ENCODE measurements at regions not wholly inside any gene's neighbourhood (a gene's known extent, or its start where the extent isn't known, plus 50 kb on each side); places are given as distances from the start of the nearest gene placed in this dataset.

DNA sequence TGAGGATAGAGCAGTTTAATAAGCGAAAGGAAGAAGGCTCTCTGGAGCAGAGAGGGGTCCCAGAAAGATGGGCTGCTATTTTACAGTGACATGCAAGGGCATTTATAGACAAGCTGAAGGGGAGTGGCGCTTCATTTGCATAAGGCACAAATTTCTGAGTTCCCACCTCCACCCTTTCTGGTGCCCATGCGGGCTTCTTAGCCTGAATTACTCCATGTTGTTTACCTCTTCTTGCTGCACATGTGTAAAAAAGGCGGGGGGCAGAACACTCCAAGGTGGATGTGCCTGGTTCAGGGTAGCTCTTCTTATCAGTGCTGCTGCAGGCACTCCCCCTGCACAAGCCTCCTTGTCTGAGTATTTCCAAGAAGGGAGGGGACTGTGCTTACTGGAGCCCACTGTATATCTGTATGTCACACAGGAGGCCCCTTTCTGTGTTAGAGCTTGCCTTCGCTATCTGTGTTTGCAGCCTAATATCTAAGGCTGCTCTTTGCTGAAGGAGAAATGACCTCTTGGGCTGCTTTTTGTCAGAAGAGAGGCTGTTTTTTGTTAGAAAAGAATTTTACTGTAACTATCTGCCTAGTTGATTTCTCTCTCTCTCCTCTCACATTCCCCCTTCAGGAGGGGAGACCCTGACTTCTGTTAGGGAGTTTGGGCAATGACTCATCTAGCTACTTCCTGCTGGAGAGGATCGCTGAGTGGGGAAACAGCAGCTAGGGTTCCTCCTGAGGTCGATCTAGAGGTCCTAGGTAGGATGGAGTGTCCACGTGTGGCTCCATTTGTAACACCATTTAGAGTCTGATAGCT is 1057.0 kb upstream of the CNTN5 start (continued):
- TF ChIP-seq LEF1 (IDR thresholded peaks at IDR 0.05), result peak; percentile 98
- TF ChIP-seq, protein P1, sequence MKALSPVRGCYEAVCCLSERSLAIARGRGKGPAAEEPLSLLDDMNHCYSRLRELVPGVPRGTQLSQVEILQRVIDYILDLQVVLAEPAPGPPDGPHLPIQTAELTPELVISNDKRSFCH (CRISPR knock-in tag; IDR thresholded peaks at IDR 0.05), result peak; percentile 99
- TF ChIP-seq, protein P1 (tag; IDR thresholded peaks at IDR 0.05), result peak; percentile 100
- TF ChIP-seq CBFA2T2 (conservative IDR thresholded peaks at IDR 0.05), result peak; percentile 97
- TF ChIP-seq NEUROD1 (IDR thresholded peaks at IDR 0.05; ENCODE audit: borderline replicate concordance, low read depth, low read length, partially characterized antibody), result peak; percentile 79
- TF ChIP-seq, protein P2, sequence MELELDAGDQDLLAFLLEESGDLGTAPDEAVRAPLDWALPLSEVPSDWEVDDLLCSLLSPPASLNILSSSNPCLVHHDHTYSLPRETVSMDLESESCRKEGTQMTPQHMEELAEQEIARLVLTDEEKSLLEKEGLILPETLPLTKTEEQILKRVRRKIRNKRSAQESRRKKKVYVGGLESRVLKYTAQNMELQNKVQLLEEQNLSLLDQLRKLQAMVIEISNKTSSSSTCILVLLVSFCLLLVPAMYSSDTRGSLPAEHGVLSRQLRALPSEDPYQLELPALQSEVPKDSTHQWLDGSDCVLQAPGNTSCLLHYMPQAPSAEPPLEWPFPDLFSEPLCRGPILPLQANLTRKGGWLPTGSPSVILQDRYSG (tag; conservative IDR thresholded peaks at IDR 0.05; ENCODE audit: low read depth), result peak; percentile 99
- peak; percentile 24; the same call in 1 of the 2 replicates for TF ChIP-seq ZNF507 (tag; conservative IDR thresholded peaks at IDR 0.05)
- peak; percentile 1; the same call in 1 of the 2 replicates for TF ChIP-seq NFE2 (IDR thresholded peaks at IDR 0.05; ENCODE audit: low read depth)
- peak; percentile 20 for TF ChIP-seq TBP (optimal IDR thresholded peaks at IDR 0.05; ENCODE audit: low read depth, low read length)
- peak; percentile 80 for TF ChIP-seq CTBP1 (IDR thresholded peaks at IDR 0.05; ENCODE audit: borderline replicate concordance)
- peak; percentile 99 for TF ChIP-seq MTF1 (CRISPR knock-in tag; IDR thresholded peaks at IDR 0.05; ENCODE audit: borderline replicate concordance)
- TF ChIP-seq YY1 (IDR thresholded peaks at IDR 0.05; ENCODE audit: borderline replicate concordance in 1 of 3, control insufficient read depth in 1 of 3, extremely low read depth in 1 of 3, insufficient read depth in 3 of 3, insufficient read length in 1 of 3, insufficient replicate concordance in 2 of 3, low read depth in 1 of 3, low read length in 2 of 3), result peak in 2 of 3 experiments; percentile 35 to 86
- no peak for TF ChIP-seq SIN3B (IDR thresholded peaks at IDR 0.05; ENCODE audit: low read depth)
- TF ChIP-seq, protein P3, sequence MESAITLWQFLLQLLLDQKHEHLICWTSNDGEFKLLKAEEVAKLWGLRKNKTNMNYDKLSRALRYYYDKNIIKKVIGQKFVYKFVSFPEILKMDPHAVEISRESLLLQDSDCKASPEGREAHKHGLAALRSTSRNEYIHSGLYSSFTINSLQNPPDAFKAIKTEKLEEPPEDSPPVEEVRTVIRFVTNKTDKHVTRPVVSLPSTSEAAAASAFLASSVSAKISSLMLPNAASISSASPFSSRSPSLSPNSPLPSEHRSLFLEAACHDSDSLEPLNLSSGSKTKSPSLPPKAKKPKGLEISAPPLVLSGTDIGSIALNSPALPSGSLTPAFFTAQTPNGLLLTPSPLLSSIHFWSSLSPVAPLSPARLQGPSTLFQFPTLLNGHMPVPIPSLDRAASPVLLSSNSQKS (CRISPR knock-in tag; IDR thresholded peaks at IDR 0.05), result peak; percentile 96
- peak; percentile 36 for TF ChIP-seq HMGN3 (IDR thresholded peaks at IDR 0.05; ENCODE audit: borderline replicate concordance, extremely low read depth, insufficient read length, low read depth, low read length)
- TF ChIP-seq MCM2 (IDR thresholded peaks at IDR 0.05; ENCODE audit: low read depth), result no peak
- TF ChIP-seq ZNF24 (IDR thresholded peaks at IDR 0.05), result peak; percentile 21; the same call in 1 of the 2 replicates
- TF ChIP-seq ZNF431 (CRISPR knock-in tag; IDR thresholded peaks at IDR 0.05), result no peak
- TF ChIP-seq SOX6 (IDR thresholded peaks at IDR 0.05), result peak; percentile 91
- TF ChIP-seq NBN (IDR thresholded peaks at IDR 0.05; ENCODE audit: low read depth), result peak; percentile 85
- TF ChIP-seq ZNF707 (CRISPR knock-in tag; conservative IDR thresholded peaks at IDR 0.05), result peak; percentile 91
- TF ChIP-seq FOXM1 (IDR thresholded peaks at IDR 0.05; ENCODE audit: low read depth), result peak; percentile 88
- TF ChIP-seq FOXM1 (CRISPR knock-in tag; IDR thresholded peaks at IDR 0.05; ENCODE audit: low read depth), result no peak
- TF ChIP-seq ADNP (tag; IDR thresholded peaks at IDR 0.05), result peak; percentile 61
- TF ChIP-seq ZNF75A (CRISPR knock-in tag; IDR thresholded peaks at IDR 0.05), result peak; percentile 89
- TF ChIP-seq SP2 (IDR thresholded peaks at IDR 0.05; ENCODE audit: extremely low read depth, low read depth, low read length, poor library complexity, severe bottlenecking), result no peak
- no peak for TF ChIP-seq FOXA1 (IDR thresholded peaks at IDR 0.05; ENCODE audit: borderline replicate concordance)
- peak; percentile 88; the same call in 1 of the 2 replicates for TF ChIP-seq ZNF717 (CRISPR knock-in tag; IDR thresholded peaks at IDR 0.05)
- peak; percentile 47; the same call in 1 of the 2 replicates for TF ChIP-seq ELF1 (tag; IDR thresholded peaks at IDR 0.05)

Data from K562 (cell line).